ENCODE measurements at regions not wholly inside any gene's neighbourhood (a gene's known extent, or its start where the extent isn't known, plus 50 kb on each side); places are given as distances from the start of the nearest gene placed in this dataset.

- DNase-seq = no peak
These were observed 127.7 kb upstream of the PLEKHG7 start for GRCh38 chr12:92574911-92575570.

- peak; percentile 28 for DNase-seq
These were observed 128.6 kb upstream of the PLEKHG7 start for GRCh38 chr12:92574051-92574783.

- no peak for DNase-seq
These were observed 129.7 kb upstream of the PLEKHG7 start for GRCh38 chr12:92573104-92573503.

GRCh38 chr12:92571844-92572543 lies 130.8 kb upstream of the PLEKHG7 start:
- no peak for DNase-seq

- no peak for DNase-seq
These were observed 131.6 kb upstream of the PLEKHG7 start for GRCh38 chr12:92571169-92571568.

DNA sequence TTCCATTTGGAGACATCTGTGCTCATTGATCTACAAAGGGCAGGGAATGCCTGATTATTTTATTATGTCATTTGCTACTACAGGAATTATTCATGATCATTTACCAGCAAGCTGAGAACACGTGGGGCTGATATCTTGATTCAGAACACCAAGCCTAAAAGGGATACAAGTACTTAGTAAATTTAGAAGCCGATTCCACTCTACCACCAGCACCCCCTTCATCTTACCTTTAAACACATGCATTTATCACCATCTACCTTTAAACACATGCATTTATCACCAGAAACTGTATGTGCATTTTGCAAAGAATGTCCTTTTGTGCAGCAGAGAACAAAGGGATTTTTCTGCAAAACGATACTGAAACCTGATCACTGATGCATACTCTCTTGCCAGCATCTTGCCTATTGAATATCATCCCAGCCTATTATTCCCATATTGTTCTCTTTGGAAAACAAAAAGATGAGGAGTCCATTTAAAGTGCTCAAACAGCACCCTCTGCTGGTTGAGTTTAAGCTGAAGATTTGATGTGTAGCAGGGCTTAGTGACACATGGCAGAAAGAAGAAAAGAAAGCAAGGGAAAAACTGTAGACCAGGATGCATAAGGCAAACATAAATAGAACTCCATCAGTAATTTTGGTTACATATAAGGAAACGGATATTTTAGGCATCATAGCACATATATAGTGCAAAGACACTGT lies 132.6 kb upstream of the PLEKHG7 start:
- DNase-seq = peak; percentile 73

GRCh38 chr12:92568691-92569090 lies 134.1 kb upstream of the PLEKHG7 start:
- no peak for DNase-seq

DNA sequence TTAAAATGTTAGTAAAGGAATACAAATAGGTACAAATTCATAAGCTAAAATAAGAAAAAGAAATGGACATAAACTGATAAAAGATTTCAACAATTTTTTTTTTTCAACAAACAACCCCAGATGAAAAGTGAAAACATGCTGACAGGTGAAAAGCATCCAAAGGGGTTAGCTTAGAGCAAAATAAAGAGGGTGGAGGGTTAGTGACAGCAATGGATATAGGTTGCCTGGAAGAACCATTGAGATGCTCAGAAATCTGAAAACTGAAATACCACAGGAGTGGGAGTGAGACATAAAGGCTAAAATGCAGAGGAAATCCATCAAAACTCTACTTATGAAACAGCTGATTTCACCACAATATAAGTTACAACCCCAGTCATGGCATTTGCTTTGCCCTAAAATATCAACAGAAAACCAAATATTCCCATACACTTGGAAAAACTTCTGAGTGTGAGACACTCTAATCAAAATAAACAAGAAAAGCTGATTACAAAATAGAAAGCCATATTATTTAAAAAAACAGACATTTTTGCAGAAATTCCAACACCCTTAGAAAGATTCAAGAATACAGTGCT lies 136.3 kb upstream of the PLEKHG7 start:
- DNase-seq = no peak

GRCh38 chr12:92563819-92564218 lies 139.0 kb upstream of the PLEKHG7 start:
- no peak for DNase-seq

GRCh38 chr12:92562063-92562734 lies 140.6 kb upstream of the PLEKHG7 start:
- DNase-seq = no peak

- no peak for DNase-seq
These were observed 141.3 kb upstream of the PLEKHG7 start for GRCh38 chr12:92561543-92561899.

GRCh38 chr12:92560713-92561542 lies 141.9 kb upstream of the PLEKHG7 start:
- no peak for DNase-seq

DNA sequence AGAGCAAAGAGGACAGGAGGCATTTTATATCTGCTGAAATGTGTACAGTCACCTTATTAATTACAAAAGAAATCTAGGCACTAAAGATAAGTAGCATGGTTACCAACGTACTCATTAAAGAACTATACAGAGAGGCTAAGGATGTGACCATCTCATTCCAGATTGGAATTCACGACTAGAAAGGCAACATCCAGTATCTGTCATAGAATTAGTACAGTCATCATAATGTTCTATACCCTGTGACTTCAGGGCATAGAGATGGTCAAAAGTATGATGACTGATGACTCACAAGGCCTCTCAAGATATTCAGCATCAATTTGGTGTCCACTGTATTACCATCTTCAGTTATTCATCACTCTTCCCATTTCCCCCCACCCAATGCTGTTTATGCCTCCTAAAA lies 144.0 kb upstream of the PLEKHG7 start:
- no peak for DNase-seq

- no peak for DNase-seq
These were observed 144.5 kb upstream of the PLEKHG7 start for GRCh38 chr12:92558215-92558773.

- no peak for DNase-seq
These were observed 145.4 kb upstream of the PLEKHG7 start for GRCh38 chr12:92557422-92557724.

- DNase-seq = no peak
These were observed 146.0 kb upstream of the PLEKHG7 start for GRCh38 chr12:92556637-92557421.

DNA sequence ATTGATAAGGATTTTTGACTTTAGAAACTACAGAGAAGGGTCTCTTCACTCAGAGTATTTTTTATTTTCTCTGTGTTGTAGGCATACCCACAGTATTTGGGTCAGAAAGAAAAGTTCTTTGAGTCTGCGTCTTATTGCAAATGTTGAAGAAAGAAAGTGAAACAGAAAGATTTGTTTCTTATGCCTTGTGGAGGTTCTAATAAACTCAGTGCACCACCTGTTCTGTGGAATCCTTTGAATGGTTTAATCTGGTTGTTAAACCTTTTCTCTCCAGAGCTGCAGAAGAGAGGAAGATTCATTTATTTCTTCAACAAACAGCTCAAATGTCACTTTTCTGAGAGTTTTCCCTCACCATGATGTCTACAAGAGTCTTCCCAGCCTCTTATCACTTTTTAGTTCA lies 146.6 kb upstream of the PLEKHG7 start:
- peak; percentile 49 for DNase-seq

- no peak for DNase-seq
These were observed 148.4 kb upstream of the PLEKHG7 start for GRCh38 chr12:92554158-92555073.

- no peak for DNase-seq
These were observed 149.4 kb upstream of the PLEKHG7 start for GRCh38 chr12:92553389-92553788.
